Stomach (tissue), 4 donors: ENCODE measurements at regions not wholly inside any gene's neighbourhood (a gene's known extent, or its start where the extent isn't known, plus 50 kb on each side); places are given as distances from the start of the nearest gene placed in this dataset.

Experiments used
- POLR2AphosphoS5 ChIP-seq, 3 donors: sonication (generic); formaldehyde crosslinking; IDR thresholded peaks; one replicate each; pipeline ENCODE4 v1.6.1; 2016; ENCODE audit warnings: antibody characterized with exemption in 3 of 3
- TF ChIP-seq, protein P1 (sequence below), 7 experiments: fragments of 450-650 bp in 4 of 7; fragments of 200-600 bp in 3 of 7; sonication (generic) in 3 of 7; IDR thresholded peaks; one replicate each; pipeline ENCODE4 v1.5.1; 2016 to 2019; ENCODE audit warnings: antibody characterized with exemption in 7 of 7, control low read depth in 2 of 7, mild to moderate bottlenecking in 1 of 7

DNA sequence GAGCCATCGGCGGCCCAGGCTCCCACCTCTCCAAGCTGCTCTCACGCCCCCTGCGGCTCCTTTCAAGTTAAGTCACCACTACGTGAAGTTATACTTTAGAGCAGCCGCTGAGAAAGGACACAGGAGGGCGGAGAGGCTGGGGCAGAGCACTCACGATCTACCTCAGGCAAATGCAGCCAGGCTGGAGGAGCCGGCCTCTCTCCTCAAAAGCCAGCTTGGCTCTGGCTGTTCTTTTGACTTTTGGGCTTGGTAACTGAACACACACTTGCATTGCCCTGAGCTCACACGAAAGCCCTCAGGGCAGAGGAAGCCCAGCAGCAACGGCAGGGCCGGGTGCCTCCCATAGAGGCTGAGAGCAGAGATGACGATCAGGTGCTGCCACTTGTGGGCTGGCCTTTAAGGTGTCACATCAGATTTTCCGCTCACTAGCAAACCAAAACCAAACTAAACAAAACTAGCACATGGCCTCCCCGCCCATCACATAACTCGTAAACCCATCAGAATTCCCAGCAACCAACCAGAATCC lies 75.2 kb downstream of the PITPNM2 start:
- peak in 1 of 3 donors; percentile 13 for TF ChIP-seq POLR2AphosphoS5 (IDR thresholded peaks at IDR 0.05)
- TF ChIP-seq, protein P1, sequence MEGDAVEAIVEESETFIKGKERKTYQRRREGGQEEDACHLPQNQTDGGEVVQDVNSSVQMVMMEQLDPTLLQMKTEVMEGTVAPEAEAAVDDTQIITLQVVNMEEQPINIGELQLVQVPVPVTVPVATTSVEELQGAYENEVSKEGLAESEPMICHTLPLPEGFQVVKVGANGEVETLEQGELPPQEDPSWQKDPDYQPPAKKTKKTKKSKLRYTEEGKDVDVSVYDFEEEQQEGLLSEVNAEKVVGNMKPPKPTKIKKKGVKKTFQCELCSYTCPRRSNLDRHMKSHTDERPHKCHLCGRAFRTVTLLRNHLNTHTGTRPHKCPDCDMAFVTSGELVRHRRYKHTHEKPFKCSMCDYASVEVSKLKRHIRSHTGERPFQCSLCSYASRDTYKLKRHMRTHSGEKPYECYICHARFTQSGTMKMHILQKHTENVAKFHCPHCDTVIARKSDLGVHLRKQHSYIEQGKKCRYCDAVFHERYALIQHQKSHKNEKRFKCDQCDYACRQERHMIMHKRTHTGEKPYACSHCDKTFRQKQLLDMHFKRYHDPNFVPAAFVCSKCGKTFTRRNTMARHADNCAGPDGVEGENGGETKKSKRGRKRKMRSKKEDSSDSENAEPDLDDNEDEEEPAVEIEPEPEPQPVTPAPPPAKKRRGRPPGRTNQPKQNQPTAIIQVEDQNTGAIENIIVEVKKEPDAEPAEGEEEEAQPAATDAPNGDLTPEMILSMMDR (IDR thresholded peaks at IDR 0.05) = peak in 1 of 7 experiments; percentile 9
